ENCODE measurements at regions not wholly inside any gene's neighbourhood (a gene's known extent, or its start where the extent isn't known, plus 50 kb on each side); places are given as distances from the start of the nearest gene placed in this dataset.

DNA sequence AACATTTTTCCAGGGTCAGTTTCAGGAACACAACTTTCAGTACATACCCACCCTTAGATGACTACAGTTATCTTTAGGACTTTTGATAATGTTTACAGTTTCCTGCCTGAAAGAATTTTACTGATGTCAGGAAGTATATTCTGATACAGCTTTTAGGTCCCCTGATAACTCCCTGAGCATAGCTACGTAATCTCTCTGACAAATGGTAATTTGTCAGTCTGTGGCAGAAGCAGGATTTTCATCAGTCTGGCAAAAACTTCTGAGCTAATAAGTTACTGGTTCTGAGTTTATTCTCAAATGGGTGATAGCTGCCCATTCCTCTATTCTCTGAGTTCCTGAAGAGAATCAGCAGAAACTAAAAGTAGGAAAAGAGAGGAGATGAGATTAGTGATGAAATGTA lies 270.1 kb upstream of the MTPN start:
- TF ChIP-seq, protein P1, sequence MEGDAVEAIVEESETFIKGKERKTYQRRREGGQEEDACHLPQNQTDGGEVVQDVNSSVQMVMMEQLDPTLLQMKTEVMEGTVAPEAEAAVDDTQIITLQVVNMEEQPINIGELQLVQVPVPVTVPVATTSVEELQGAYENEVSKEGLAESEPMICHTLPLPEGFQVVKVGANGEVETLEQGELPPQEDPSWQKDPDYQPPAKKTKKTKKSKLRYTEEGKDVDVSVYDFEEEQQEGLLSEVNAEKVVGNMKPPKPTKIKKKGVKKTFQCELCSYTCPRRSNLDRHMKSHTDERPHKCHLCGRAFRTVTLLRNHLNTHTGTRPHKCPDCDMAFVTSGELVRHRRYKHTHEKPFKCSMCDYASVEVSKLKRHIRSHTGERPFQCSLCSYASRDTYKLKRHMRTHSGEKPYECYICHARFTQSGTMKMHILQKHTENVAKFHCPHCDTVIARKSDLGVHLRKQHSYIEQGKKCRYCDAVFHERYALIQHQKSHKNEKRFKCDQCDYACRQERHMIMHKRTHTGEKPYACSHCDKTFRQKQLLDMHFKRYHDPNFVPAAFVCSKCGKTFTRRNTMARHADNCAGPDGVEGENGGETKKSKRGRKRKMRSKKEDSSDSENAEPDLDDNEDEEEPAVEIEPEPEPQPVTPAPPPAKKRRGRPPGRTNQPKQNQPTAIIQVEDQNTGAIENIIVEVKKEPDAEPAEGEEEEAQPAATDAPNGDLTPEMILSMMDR (conservative IDR thresholded peaks at IDR 0.05; ENCODE audit: low read depth, low read length), result no peak
- no peak for TF ChIP-seq EZH2 (IDR thresholded peaks at IDR 0.05; ENCODE audit: low read length, unreplicated experiment)
